Head of caudate nucleus (tissue), 42 donors: ENCODE measurements at regions not wholly inside any gene's neighbourhood (a gene's known extent, or its start where the extent isn't known, plus 50 kb on each side); places are given as distances from the start of the nearest gene placed in this dataset.
"Not testable (repeated sequence)": the region's sequence is repeated elsewhere in the genome, so short reads cannot be mapped to it uniquely, and the experiment has no call there.

ENCODE experiments used
- DNase-seq, 42 donors: peaks; one replicate each; pipeline versions ENCODE4 v3.0.0 to v3.0.0-alpha.2; 2020 to 2021; ENCODE audit warnings: mixed read lengths in 7 of 42
- intact Hi-C: fragments of 100-400 bp; cut with DNase I; formaldehyde crosslinking; loops from one replicate; pipeline ENCODE4 v1.15.0; 2022

DNA sequence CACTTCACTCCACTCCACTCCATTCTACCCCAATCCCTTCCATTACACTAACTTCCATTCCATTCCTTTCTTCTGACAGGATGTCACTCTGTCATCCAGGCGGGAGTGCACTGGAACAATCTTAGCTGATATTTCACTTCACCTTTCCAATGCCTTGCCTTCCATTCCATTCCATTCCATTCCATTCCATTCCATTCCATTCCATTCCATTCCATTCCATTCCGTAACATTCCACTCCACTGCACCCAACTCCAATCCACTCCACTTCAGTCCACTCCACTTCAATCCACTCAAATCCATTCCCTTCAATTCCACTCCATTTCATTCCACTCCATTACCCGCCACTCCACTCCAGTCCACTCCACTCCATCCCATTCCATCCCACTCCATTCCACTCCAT is 1099.4 kb downstream of the TSPY10 start:
- peak in 1 of 42 donors; percentile 19 for DNase-seq
- intact Hi-C loops = no loop called here

GRCh38 chrY:10648813-10649212 is 1121.1 kb downstream of the TSPY10 start:
- intact Hi-C loops, DNase-seq: not testable (repeated sequence)

GRCh38 chrY:10657120-10657519 is 1129.4 kb downstream of the TSPY10 start:
- intact Hi-C loops, DNase-seq: not testable (repeated sequence)

DNA sequence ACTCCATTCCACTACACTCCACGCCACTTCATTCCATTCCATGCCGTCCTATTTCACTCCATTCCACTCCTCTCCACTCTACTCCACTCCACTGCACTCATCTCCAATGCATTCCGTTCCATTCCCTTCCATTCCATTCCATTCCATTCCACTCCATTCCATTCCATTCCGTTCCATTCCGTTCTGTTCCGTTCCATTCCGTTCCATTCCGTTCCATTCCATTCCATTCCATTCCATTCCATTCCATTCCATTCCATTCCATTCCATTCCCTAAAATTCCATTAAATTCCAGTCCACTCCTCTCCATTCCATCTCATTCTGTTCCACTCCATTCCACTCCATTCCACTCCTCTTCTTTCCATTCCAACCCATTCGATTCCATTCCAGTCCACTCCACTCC is 1139.1 kb downstream of the TSPY10 start:
- intact Hi-C loops = no loop called here
- DNase-seq = no peak

- DNase-seq = no peak
- intact Hi-C loops = no loop called here
These were observed 1158.7 kb downstream of the TSPY10 start for GRCh38 chrY:10686414-10686813.
